ENCODE measurements at regions not wholly inside any gene's neighbourhood (a gene's known extent, or its start where the extent isn't known, plus 50 kb on each side); places are given as distances from the start of the nearest gene placed in this dataset.
"Not testable (repeated sequence)": the region's sequence is repeated elsewhere in the genome, so short reads cannot be mapped to it uniquely, and the experiment has no call there.

DNA sequence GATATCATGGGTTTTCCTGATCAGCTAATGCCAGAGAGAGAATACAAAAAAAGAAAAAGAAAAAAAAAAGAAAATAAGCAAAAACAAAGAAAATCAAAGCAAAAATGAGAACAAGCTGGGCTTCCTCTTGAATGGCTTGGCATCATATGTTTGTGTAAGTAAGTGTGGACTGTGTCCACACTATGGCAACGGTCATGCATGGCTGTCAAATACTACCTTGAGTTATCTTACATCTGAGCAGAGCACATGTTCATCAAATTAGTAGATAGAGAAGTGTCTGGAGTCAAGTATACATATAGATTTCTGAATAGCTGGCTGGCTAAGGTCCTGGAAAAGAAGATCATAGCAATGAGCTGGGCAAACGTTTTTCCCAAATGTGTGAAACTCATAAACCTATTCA, 470.2 kb downstream of the RPIA start:
- H3K79me2 ChIP-seq (ENCODE audit: insufficient read depth, low read length); intact Hi-C loops (cut with micrococcal nuclease); H3K9ac ChIP-seq (ENCODE audit: insufficient read depth, low read length, poor library complexity, severe bottlenecking); DNase-seq; H3K4me2 ChIP-seq (replicated peaks; ENCODE audit: extremely low read depth, low read length, poor library complexity, severe bottlenecking); H3K36me3 Mint-ChIP-seq; H3K27me3 ChIP-seq (ENCODE audit: control insufficient read depth in 2 of 2, insufficient read depth in 2 of 2, low read length in 2 of 2); H3K36me3 ChIP-seq (replicated peaks in 1 of 2; ENCODE audit: control insufficient read depth in 1 of 2, insufficient read depth in 2 of 2, low read length in 2 of 2); H3K27ac ChIP-seq (ENCODE audit: low read depth in 1 of 2, low read length in 2 of 2); H3K4me3 Mint-ChIP-seq; H3K9me3 ChIP-seq (replicated peaks in 1 of 2; ENCODE audit: control insufficient read depth in 1 of 2, insufficient read depth in 1 of 2, low read length in 2 of 2); H4K20me1 ChIP-seq (ENCODE audit: insufficient read depth, low read length); H3K4me1 Mint-ChIP-seq; H3K27ac Mint-ChIP-seq; H2AFZ ChIP-seq (ENCODE audit: insufficient read depth, low read depth, low read length, poor library complexity, severe bottlenecking); H3K4me1 ChIP-seq (ENCODE audit: control insufficient read depth in 1 of 2, insufficient read depth in 2 of 2, low read length in 2 of 2); H3K27me3 Mint-ChIP-seq (ENCODE audit: low read depth in 3 of 3); H3K9me3 Mint-ChIP-seq; H3K4me3 ChIP-seq (replicated peaks in 1 of 3; ENCODE audit: low read depth in 2 of 3, low read length in 3 of 3): not testable (repeated sequence)
- no CpG with 5 or more reads among the region's 2 CpGs for WGBS (ENCODE audit: insufficient coverage)

DNA sequence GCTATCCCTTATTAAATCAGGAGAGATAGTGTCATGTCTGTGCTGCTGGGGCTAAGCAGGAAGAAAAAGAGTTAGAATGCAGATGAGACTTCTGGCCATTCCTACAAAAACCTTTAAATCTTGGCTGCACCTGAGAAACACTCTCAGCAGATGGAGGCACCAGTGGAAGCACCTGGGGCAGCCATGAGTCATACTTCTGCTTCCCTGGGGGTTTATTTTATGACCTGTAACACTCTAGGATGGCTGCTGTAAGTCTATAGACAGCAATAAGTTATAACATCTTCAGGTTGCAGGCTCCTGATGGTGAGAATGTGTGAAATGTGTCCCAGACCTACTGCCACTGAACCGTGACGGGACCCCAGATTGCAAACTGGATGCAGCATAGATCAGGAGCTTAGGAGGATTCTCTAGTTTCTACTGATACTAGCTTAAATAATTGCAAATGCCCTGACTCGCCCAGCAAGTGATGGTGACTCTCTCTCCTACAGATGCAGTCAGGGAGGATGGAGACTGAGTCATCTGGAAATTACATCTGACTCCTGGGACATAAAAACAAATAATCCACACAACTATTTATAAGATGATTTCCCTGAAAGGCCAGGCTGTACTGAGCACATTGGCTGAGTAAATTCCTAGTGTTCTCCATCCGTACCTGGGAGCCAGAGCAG, 479.2 kb downstream of the RPIA start:
- no CpG with 5 or more reads among the region's 4 CpGs for WGBS (ENCODE audit: insufficient coverage)
- H3K36me3 Mint-ChIP-seq; H3K27me3 Mint-ChIP-seq (ENCODE audit: low read depth in 3 of 3); H3K4me1 ChIP-seq (ENCODE audit: control insufficient read depth in 1 of 2, insufficient read depth in 2 of 2, low read length in 2 of 2); H3K9ac ChIP-seq (ENCODE audit: insufficient read depth, low read length, poor library complexity, severe bottlenecking); DNase-seq; H4K20me1 ChIP-seq (ENCODE audit: insufficient read depth, low read length); H3K27ac Mint-ChIP-seq; H2AFZ ChIP-seq (ENCODE audit: insufficient read depth, low read depth, low read length, poor library complexity, severe bottlenecking); H3K9me3 ChIP-seq (replicated peaks in 1 of 2; ENCODE audit: control insufficient read depth in 1 of 2, insufficient read depth in 1 of 2, low read length in 2 of 2); H3K4me3 ChIP-seq (replicated peaks in 1 of 3; ENCODE audit: low read depth in 2 of 3, low read length in 3 of 3); H3K4me3 Mint-ChIP-seq; H3K27me3 ChIP-seq (ENCODE audit: control insufficient read depth in 2 of 2, insufficient read depth in 2 of 2, low read length in 2 of 2); H3K27ac ChIP-seq (ENCODE audit: low read depth in 1 of 2, low read length in 2 of 2); intact Hi-C loops (cut with micrococcal nuclease); H3K9me3 Mint-ChIP-seq; H3K79me2 ChIP-seq (ENCODE audit: insufficient read depth, low read length); H3K36me3 ChIP-seq (replicated peaks in 1 of 2; ENCODE audit: control insufficient read depth in 1 of 2, insufficient read depth in 2 of 2, low read length in 2 of 2); H3K4me2 ChIP-seq (replicated peaks; ENCODE audit: extremely low read depth, low read length, poor library complexity, severe bottlenecking); H3K4me1 Mint-ChIP-seq: not testable (repeated sequence)

DNA sequence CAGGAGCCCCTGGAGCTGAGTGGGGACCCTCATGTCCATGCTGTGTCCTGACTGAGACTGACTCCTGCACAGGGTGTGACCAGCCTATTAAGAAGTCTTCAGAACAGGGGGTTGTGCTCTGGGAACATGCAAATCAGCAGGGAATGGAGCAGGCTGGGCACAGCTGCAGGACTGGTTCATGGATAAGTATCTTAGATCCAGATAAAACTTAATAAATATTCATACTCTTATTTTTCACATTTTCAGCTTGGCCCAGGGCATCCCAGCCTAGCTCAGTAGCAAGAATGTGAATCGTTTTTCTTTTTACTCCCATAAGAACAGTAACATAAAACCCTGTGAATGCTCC, 479.7 kb downstream of the RPIA start:
- H3K4me3 ChIP-seq (replicated peaks in 1 of 3; ENCODE audit: low read depth in 2 of 3, low read length in 3 of 3); H3K36me3 Mint-ChIP-seq; H3K27me3 ChIP-seq (ENCODE audit: control insufficient read depth in 2 of 2, insufficient read depth in 2 of 2, low read length in 2 of 2); intact Hi-C loops (cut with micrococcal nuclease); H4K20me1 ChIP-seq (ENCODE audit: insufficient read depth, low read length); H3K27me3 Mint-ChIP-seq (ENCODE audit: low read depth in 3 of 3); H3K27ac ChIP-seq (ENCODE audit: low read depth in 1 of 2, low read length in 2 of 2); H3K9ac ChIP-seq (ENCODE audit: insufficient read depth, low read length, poor library complexity, severe bottlenecking); H3K4me1 Mint-ChIP-seq; H3K4me2 ChIP-seq (replicated peaks; ENCODE audit: extremely low read depth, low read length, poor library complexity, severe bottlenecking); H3K4me3 Mint-ChIP-seq; H3K4me1 ChIP-seq (ENCODE audit: control insufficient read depth in 1 of 2, insufficient read depth in 2 of 2, low read length in 2 of 2); DNase-seq; H2AFZ ChIP-seq (ENCODE audit: insufficient read depth, low read depth, low read length, poor library complexity, severe bottlenecking); H3K9me3 ChIP-seq (replicated peaks in 1 of 2; ENCODE audit: control insufficient read depth in 1 of 2, insufficient read depth in 1 of 2, low read length in 2 of 2); H3K9me3 Mint-ChIP-seq; H3K27ac Mint-ChIP-seq; H3K36me3 ChIP-seq (replicated peaks in 1 of 2; ENCODE audit: control insufficient read depth in 1 of 2, insufficient read depth in 2 of 2, low read length in 2 of 2); H3K79me2 ChIP-seq (ENCODE audit: insufficient read depth, low read length): not testable (repeated sequence)
- no CpG with 5 or more reads among the region's 1 CpG for WGBS (ENCODE audit: insufficient coverage)

DNA sequence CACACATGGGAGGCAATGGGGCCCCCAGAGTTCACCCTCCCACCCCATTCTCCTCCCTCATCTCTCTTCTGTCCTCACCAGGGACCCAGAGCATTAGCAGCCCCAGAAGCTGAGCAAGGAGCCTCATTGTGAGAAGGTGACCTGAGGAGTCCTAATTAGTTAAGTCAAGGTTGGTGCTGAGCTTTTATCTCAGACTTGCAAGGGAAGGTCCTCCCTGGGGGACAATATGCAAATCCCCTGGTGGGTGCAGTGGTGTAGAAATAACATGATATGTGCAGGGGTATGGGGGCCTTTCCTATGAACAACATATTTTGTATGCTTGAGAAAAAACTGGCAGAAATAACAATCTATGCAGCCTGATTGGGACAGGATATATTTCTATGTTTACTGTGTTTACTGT, 485.5 kb downstream of the RPIA start:
- H4K20me1 ChIP-seq (ENCODE audit: insufficient read depth, low read length); intact Hi-C loops (cut with micrococcal nuclease); H3K27ac ChIP-seq (ENCODE audit: low read depth in 1 of 2, low read length in 2 of 2); H3K4me1 ChIP-seq (ENCODE audit: control insufficient read depth in 1 of 2, insufficient read depth in 2 of 2, low read length in 2 of 2); H3K27ac Mint-ChIP-seq; H3K9ac ChIP-seq (ENCODE audit: insufficient read depth, low read length, poor library complexity, severe bottlenecking); H3K27me3 Mint-ChIP-seq (ENCODE audit: low read depth in 3 of 3); H3K4me3 ChIP-seq (replicated peaks in 1 of 3; ENCODE audit: low read depth in 2 of 3, low read length in 3 of 3); H2AFZ ChIP-seq (ENCODE audit: insufficient read depth, low read depth, low read length, poor library complexity, severe bottlenecking); H3K4me3 Mint-ChIP-seq; H3K9me3 ChIP-seq (replicated peaks in 1 of 2; ENCODE audit: control insufficient read depth in 1 of 2, insufficient read depth in 1 of 2, low read length in 2 of 2); H3K79me2 ChIP-seq (ENCODE audit: insufficient read depth, low read length); H3K36me3 Mint-ChIP-seq; H3K27me3 ChIP-seq (ENCODE audit: control insufficient read depth in 2 of 2, insufficient read depth in 2 of 2, low read length in 2 of 2); H3K4me2 ChIP-seq (replicated peaks; ENCODE audit: extremely low read depth, low read length, poor library complexity, severe bottlenecking); H3K9me3 Mint-ChIP-seq; H3K36me3 ChIP-seq (replicated peaks in 1 of 2; ENCODE audit: control insufficient read depth in 1 of 2, insufficient read depth in 2 of 2, low read length in 2 of 2); DNase-seq: not testable (repeated sequence)
- peaks cover 13% of the 10 kb centered on the region for H3K4me1 Mint-ChIP-seq

Measured in CD14-positive monocyte (primary cell).